IPS-20b (cell line): ENCODE measurements at regions not wholly inside any gene's neighbourhood (a gene's known extent, or its start where the extent isn't known, plus 50 kb on each side); places are given as distances from the start of the nearest gene placed in this dataset.

Experiments
- H3K27ac ChIP-seq: one replicate; pipeline ENCODE4 v1.5.1; 2013; ENCODE audit warnings: low read length
- H3K27me3 ChIP-seq: 2 replicates; pipeline ENCODE4 v1.6.1; 2013; ENCODE audit warnings: mild to moderate bottlenecking, low read length, inconsistent platforms; ENCODE audit not compliant: insufficient read depth
- H3K36me3 ChIP-seq: 2 replicates; pipeline ENCODE4 v1.6.1; 2013; ENCODE audit warnings: low read depth, mild to moderate bottlenecking, inconsistent platforms, low read length, moderate library complexity; ENCODE audit not compliant: insufficient read depth
- H3K4me1 ChIP-seq: 2 replicates; pipeline ENCODE4 v1.6.1; 2013; ENCODE audit warnings: mild to moderate bottlenecking, control low read depth, inconsistent platforms, low read length, moderate library complexity; ENCODE audit not compliant: insufficient read depth
- H3K4me3 ChIP-seq: 2 replicates; pipeline ENCODE4 v1.5.1; 2013; ENCODE audit warnings: mild to moderate bottlenecking, low read length, inconsistent platforms
- H3K9ac ChIP-seq: 2 replicates; pipeline ENCODE4 v1.6.1; 2013; ENCODE audit warnings: low read depth, mild to moderate bottlenecking, inconsistent platforms, low read length, moderate library complexity
- H3K9me3 ChIP-seq: 2 replicates; pipeline ENCODE4 v1.6.1; 2013; ENCODE audit warnings: mild to moderate bottlenecking, low read depth, low read length, inconsistent platforms; ENCODE audit not compliant: insufficient read depth

DNA sequence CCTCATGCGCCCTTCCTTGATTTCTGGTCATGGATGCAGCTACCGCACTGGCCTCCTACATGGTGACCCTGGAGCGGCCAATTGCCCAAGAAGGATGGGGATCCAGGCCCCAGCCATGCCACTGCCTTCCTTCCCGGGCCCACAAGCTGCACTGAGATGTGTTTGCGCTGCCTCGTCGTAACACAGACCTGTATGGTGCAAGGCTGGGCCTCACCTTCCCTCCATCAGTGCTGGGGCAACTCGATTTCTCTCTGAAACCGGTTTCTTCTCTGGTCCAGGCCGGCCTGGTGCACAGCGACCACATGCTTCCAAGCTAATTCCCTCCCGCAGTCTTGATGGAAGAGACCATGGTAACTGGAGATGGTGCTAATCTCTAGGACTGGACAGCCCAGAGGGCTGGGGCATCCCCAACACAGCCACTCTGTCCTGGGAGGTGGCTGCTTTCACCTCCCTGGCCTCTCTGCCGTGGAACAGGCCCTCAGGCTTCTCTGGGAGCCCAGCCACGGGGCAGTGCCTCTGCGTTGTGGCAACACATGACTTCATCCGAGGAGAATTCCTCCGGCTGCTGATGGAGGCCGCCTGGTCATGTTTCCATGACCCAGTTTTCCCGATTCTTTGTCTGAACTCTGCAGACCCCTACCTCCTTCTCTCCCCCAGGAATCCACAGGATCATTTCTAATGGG is 184.2 kb downstream of the GLI2 start:
- H3K9ac ChIP-seq, result no peak overlapping the region
- H3K4me1 ChIP-seq, result no peaks in the 10 kb centered on the region
- no peak overlapping the region for H3K27ac ChIP-seq
- peaks cover 14% of the 10 kb centered on the region for H3K36me3 ChIP-seq
- H3K27me3 ChIP-seq, result no peaks in the 10 kb centered on the region
- H3K9me3 ChIP-seq, result no peaks in the 10 kb centered on the region
- no peak overlapping the region for H3K4me3 ChIP-seq

DNA sequence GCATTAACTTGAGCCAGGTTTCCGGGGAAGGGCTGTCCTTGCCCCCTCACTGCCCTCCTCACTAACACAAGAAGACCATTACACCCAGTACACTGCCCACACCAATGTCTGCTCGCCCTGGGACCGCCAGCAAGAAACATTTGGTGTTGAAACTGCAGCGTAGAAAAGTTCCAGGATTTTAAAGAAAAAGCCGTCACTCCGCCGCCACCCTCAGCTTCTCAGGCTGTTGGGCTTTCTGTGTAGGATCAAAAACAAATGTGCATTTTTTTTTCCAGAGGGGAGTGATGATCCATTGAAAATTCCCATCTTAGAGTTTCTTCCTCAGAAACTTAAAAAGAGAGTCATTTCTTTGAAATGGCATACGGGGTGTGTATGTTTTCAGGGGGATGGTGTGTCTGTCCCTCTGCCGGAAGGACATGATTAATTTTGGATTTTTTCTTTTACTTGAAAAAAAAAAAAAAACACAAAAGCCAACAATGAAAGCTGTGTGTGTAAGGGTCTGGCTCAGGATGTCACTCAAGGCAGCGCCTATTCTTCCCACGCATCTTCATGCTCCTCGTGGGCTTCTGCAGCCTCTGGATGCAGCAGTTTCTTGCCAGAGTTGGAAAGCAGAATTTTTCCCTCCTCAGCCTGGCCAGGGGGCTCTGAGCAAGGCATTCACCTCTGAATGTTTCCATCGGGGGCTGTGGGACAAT is 184.9 kb downstream of the GLI2 start:
- Histone ChIP-seq H3K27me3 (no peaks in the 10 kb centered on the region), H3K4me1 (no peaks in the 10 kb centered on the region), H3K9me3 (no peaks in the 10 kb centered on the region), H3K36me3 (peaks cover 14% of the 10 kb centered on the region), H3K9ac (no peak overlapping the region), H3K27ac (no peak overlapping the region), H3K4me3 (no peak overlapping the region)

DNA sequence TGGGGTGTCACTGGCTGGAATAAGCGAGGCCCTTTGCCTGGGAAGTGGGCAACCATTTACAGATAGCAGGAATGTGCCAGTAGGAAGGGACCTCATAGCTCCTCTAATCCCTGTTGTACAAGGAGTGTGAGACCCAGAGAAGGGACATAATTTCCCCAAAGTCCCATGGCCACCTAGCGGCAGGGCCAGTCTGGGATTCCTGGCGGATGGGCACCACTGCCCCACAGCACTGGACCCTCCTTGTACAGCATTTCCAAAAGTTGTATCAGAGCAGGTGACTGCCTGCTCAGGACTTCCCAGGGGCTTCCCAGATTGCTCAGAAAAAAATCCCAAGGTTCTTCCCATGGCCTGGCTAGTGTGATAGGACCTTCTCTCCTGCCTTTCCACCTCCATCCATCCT is 185.8 kb downstream of the GLI2 start:
- Histone ChIP-seq H3K4me1 (no peaks in the 10 kb centered on the region), H3K9me3 (no peaks in the 10 kb centered on the region), H3K27me3 (no peaks in the 10 kb centered on the region), H3K27ac (no peak overlapping the region), H3K9ac (no peak overlapping the region), H3K36me3 (peaks cover 14% of the 10 kb centered on the region), H3K4me3 (no peak overlapping the region)

GRCh38 chr2:120922571-120923332 is 187.1 kb downstream of the GLI2 start:
- no peaks in the 10 kb centered on the region for H3K4me1 ChIP-seq
- peaks cover 14% of the 10 kb centered on the region for H3K36me3 ChIP-seq
- H3K4me3 ChIP-seq, result no peak overlapping the region
- no peaks in the 10 kb centered on the region for H3K9me3 ChIP-seq
- no peaks in the 10 kb centered on the region for H3K27me3 ChIP-seq
- H3K27ac ChIP-seq, result no peak overlapping the region
- H3K9ac ChIP-seq, result no peak overlapping the region

DNA sequence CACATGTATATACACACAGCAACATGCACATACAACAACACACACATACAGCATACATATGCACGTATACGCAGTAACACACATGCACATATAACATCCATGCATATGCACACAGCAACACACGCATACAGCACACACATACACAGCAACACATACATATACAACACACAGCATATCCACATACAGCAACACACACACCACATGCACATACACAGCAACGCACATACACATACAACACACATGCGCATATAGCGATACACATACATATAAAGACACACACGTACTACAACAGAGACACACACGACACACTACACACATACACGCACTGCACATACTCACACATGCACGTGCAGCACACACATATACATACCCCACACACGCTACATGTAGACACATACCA is 187.8 kb downstream of the GLI2 start:
- Histone ChIP-seq H3K4me1 (no peaks in the 10 kb centered on the region), H3K27me3 (no peaks in the 10 kb centered on the region), H3K9ac (no peak overlapping the region), H3K4me3 (no peak overlapping the region), H3K9me3 (no peaks in the 10 kb centered on the region), H3K36me3 (peaks cover 21% of the 10 kb centered on the region), H3K27ac (no peak overlapping the region)

- H3K4me3 ChIP-seq, result no peak overlapping the region
- no peaks in the 10 kb centered on the region for H3K4me1 ChIP-seq
- no peak overlapping the region for H3K27ac ChIP-seq
- H3K9ac ChIP-seq, result no peak overlapping the region
- H3K27me3 ChIP-seq, result no peaks in the 10 kb centered on the region
- peaks cover 34% of the 10 kb centered on the region for H3K36me3 ChIP-seq
- H3K9me3 ChIP-seq, result no peaks in the 10 kb centered on the region
Measured at GRCh38 chr2:120924924-120925323, 189.3 kb downstream of the GLI2 start.

- Histone ChIP-seq H3K27ac (no peak overlapping the region), H3K9ac (no peak overlapping the region), H3K9me3 (no peaks in the 10 kb centered on the region), H3K4me3 (no peak overlapping the region), H3K27me3 (no peaks in the 10 kb centered on the region), H3K4me1 (no peaks in the 10 kb centered on the region), H3K36me3 (peaks cover 47% of the 10 kb centered on the region)
Measured at GRCh38 chr2:120926463-120927264, 191.0 kb downstream of the GLI2 start.

DNA sequence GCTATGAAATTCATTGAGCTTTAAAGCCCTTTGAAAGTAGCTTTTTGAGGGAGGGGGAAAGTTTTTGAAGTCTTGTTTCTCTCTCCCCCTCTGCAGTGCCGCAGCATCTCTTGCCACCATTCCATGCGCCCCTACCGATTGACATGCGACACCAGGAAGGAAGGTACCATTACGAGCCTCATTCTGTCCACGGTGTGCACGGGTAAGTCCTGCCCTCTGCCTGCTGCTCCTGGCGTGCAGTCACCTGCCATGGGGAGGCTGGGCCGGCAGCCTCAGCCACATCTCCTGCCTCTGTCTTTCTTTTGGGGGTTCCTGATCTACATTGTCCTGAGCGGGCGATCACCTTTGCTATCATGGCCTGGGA is 191.6 kb downstream of the GLI2 start:
- Histone ChIP-seq H3K4me1 (no peaks in the 10 kb centered on the region), H3K4me3 (no peak overlapping the region), H3K27me3 (no peaks in the 10 kb centered on the region), H3K27ac (no peak overlapping the region), H3K9me3 (no peaks in the 10 kb centered on the region), H3K9ac (no peak overlapping the region), H3K36me3 (peaks cover 47% of the 10 kb centered on the region)

GRCh38 chr2:120929829-120930228 is 194.2 kb downstream of the GLI2 start:
- Histone ChIP-seq H3K4me3 (no peak overlapping the region), H3K27ac (no peak overlapping the region), H3K27me3 (no peaks in the 10 kb centered on the region), H3K9me3 (no peaks in the 10 kb centered on the region), H3K9ac (no peak overlapping the region), H3K4me1 (no peaks in the 10 kb centered on the region), H3K36me3 (peaks cover 36% of the 10 kb centered on the region)

- peaks cover 36% of the 10 kb centered on the region for H3K36me3 ChIP-seq
- no peaks in the 10 kb centered on the region for H3K4me1 ChIP-seq
- no peak overlapping the region for H3K9ac ChIP-seq
- H3K9me3 ChIP-seq, result no peaks in the 10 kb centered on the region
- no peaks in the 10 kb centered on the region for H3K27me3 ChIP-seq
- H3K27ac ChIP-seq, result no peak overlapping the region
- no peak overlapping the region for H3K4me3 ChIP-seq
Measured at GRCh38 chr2:120930236-120930635, 194.6 kb downstream of the GLI2 start.

DNA sequence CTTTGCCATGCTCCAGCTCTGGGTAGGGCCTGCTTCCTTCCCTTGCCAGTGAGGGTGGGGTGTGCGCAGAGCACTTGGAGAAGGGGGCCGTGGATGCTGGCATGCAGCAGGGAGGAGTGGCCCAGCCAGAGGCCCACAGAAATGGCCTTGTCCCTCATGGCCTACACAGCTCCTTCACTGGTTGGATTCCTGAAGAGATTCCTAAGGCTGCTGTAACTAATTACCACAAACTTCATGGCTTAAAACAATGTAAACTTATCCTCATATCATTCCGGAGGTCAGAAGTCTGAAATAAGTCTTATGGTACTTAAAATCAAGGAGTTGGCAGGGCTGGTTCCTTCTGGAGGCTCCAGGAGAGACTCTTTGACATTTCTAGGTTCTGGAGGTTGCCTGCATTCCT is 195.2 kb downstream of the GLI2 start:
- Histone ChIP-seq H3K4me1 (no peaks in the 10 kb centered on the region), H3K4me3 (no peak overlapping the region), H3K36me3 (peaks cover 36% of the 10 kb centered on the region), H3K9me3 (no peaks in the 10 kb centered on the region), H3K27ac (no peak overlapping the region), H3K27me3 (no peaks in the 10 kb centered on the region), H3K9ac (no peak overlapping the region)
